Large intestine (tissue), 3 donors: ENCODE measurements at regions not wholly inside any gene's neighbourhood (a gene's known extent, or its start where the extent isn't known, plus 50 kb on each side); places are given as distances from the start of the nearest gene placed in this dataset.

Experiments used
- DNase-seq, 2 donors: peaks; one replicate each; pipeline versions ENCODE4 v3.0.0 to v3.0.0-alpha.2; 2013
- H3K27ac ChIP-seq: one replicate; pipeline ENCODE4 v1.5.1; 2013; ENCODE audit warnings: low read length
- H3K27me3 ChIP-seq: 2 replicates; pipeline ENCODE4 v1.6.1; 2013; ENCODE audit warnings: low read length; ENCODE audit not compliant: control insufficient read depth, insufficient read depth
- H3K36me3 ChIP-seq: 2 replicates; pipeline ENCODE4 v1.6.1; 2013; ENCODE audit warnings: low read length; ENCODE audit not compliant: control insufficient read depth, insufficient read depth
- H3K4me1 ChIP-seq: one replicate; pipeline ENCODE4 v1.6.1; 2013; ENCODE audit warnings: low read length; ENCODE audit not compliant: control insufficient read depth, insufficient read depth
- H3K4me3 ChIP-seq: one replicate; pipeline ENCODE4 v1.5.1; 2013; ENCODE audit warnings: low read length
- H3K9me3 ChIP-seq: one replicate; pipeline ENCODE4 v1.6.1; 2013; ENCODE audit warnings: mild to moderate bottlenecking, low read depth, low read length, moderate library complexity; ENCODE audit not compliant: control insufficient read depth
- WGBS: methylation state at CpG from one replicate; pipeline ENCODE4 v1.1.5; 2013; ENCODE audit warnings: low lambda C conversion rate; ENCODE audit not compliant: insufficient coverage; 5-methylcytosine and 5-hydroxymethylcytosine counted together

DNA sequence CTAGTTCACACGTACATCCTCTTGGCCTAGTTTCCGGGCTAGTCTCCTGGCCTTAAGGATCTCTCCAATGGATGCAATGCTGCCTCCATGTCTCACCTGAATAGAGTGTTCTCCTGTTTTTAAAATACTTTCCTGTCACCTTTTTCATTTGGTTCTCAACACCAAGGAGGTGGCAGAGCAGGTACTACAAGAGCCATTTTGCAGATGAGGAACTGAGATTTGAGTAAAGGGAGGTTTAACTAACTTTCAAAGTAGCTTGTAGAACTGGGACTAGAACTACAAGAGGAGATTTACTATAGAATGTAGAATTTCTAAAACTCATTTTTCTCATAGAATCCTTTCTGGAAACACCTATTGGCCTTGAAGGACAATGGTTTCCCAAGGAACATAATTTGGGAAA, 97.6 kb upstream of the AP1S2 start:
- H3K27ac ChIP-seq: no peak overlapping the region
- no peak overlapping the region for H3K4me3 ChIP-seq
- no peaks in the 10 kb centered on the region for H3K9me3 ChIP-seq
- H3K27me3 ChIP-seq: no peaks in the 10 kb centered on the region
- DNase-seq: no peak
- no CpG with 5 or more reads among the region's 2 CpGs for WGBS
- H3K36me3 ChIP-seq: no peaks in the 10 kb centered on the region
- H3K4me1 ChIP-seq: no peaks in the 10 kb centered on the region

DNA sequence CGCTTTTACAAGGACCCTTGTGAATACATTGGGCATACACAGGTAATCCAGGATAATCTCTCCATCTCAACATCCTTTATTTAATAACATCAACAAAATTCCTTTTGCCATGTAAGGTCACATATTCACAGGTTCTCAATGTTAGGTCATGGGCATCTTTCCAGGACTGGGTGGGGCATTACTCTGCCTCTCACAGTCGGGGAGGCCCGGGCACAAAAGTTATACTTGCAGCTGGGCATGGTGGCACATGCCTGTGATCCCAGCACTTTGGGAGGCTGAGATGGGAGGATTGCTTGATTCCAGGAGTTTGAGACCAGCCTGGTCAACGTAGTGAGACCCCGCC, 93.7 kb upstream of the AP1S2 start:
- H3K27ac ChIP-seq: no peak overlapping the region
- H3K27me3 ChIP-seq: no peaks in the 10 kb centered on the region
- no peaks in the 10 kb centered on the region for H3K36me3 ChIP-seq
- WGBS: no CpG with 5 or more reads among the region's 5 CpGs
- no peak for DNase-seq
- H3K4me3 ChIP-seq: no peak overlapping the region
- no peaks in the 10 kb centered on the region for H3K4me1 ChIP-seq
- no peaks in the 10 kb centered on the region for H3K9me3 ChIP-seq

DNA sequence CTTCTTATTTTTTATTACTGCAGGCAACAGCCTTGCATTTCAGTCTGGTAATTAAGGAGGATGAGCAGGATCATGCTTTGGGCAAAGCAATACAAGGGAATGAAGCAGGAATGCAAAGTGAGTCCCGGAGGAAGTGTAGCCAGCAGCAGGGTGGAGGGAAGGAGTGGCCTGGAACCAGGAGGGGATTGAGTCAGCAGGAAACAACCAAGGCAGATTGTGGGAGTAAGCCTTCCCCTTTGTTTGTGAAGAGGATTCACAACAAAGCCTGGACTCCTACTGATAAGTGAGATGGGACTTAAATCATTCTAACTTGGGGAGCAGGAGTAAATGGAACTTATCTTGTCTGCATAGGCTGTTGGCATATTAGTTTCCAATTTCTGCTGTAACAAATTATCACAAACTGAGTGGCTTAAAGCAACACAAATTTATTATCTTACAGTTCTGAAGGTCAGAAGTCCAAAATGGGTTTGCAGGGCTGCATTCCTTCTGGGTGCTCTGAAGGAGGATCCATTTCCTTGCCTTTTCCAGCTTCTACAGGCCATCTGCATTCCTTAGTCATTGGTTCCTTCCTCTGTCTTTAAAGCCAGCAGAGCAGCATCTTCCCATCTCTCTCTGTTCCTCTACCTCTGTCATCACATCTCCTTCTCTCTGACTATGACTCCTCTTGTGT, 93.2 kb upstream of the AP1S2 start:
- no peaks in the 10 kb centered on the region for H3K9me3 ChIP-seq
- peak in 1 of 2 donors; percentile 1 for DNase-seq
- no peaks in the 10 kb centered on the region for H3K36me3 ChIP-seq
- no peak overlapping the region for H3K27ac ChIP-seq
- H3K4me3 ChIP-seq: no peak overlapping the region
- no peaks in the 10 kb centered on the region for H3K27me3 ChIP-seq
- no peaks in the 10 kb centered on the region for H3K4me1 ChIP-seq
- no CpG with 5 or more reads among the region's 1 CpG for WGBS

DNA sequence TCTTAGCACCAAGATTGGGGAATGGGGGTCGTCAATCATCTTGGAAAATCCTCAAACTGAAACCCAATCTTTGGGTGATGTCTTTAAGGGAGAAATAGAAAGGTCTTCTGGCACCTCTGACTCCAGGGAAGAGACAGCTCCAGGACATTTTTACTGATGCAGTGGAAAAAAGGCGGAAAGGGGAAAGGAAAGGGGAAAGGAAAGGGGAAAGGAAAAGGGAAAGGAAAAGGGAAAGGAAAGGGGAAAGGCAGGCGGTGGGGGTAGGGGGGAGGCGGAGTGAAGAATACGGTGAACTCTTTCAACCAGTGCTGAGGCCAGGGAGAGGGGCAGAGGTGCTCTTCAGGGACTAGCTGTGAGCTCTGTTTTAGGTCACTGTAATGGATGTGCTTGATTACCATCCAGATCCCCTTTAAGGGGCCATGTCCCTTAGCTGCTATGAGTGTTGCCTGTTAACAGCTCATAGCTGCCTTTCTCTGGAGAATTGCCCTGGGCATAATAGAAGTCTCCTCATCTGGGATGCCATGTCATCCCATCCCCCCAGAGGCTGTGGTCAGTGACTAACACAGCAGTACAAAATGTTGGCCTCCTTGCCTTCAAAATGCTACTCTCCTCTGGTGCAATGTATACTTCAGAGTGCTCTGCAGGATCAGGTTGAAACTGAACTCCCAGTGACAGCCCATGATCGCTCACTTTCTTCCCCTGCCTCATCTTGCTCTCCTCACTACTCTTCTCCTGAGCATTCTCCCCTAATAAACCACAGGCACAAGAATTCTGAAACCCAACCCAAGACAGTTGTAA, 92.4 kb upstream of the AP1S2 start:
- Histone ChIP-seq H3K27ac (no peak overlapping the region), H3K27me3 (no peaks in the 10 kb centered on the region), H3K9me3 (no peaks in the 10 kb centered on the region), H3K4me3 (no peak overlapping the region), H3K36me3 (no peaks in the 10 kb centered on the region), H3K4me1 (no peaks in the 10 kb centered on the region)
- no peak for DNase-seq
- 100% methylated on average over 1 of the region's 6 CpGs for WGBS

DNA sequence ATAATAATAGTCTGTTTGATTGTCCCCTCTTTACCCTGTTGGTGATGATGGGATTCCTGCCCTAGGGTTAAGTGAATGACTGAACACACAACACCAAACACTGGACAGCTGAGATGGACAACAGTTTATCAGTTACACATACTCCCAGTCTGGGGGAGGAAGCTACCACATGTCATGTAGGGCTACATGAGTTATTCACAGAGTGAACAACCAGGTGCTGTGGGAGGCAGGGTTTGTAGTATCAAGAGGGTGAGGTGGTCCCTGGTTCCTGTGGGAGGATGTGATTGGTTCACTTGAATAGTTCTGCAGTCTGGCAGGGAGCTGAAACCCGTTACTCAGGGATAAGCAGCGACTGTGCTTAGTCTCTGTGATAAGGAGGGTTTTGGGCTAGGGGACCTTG, 88.8 kb upstream of the AP1S2 start:
- H3K27me3 ChIP-seq: no peaks in the 10 kb centered on the region
- H3K4me3 ChIP-seq: no peak overlapping the region
- no CpG with 5 or more reads among the region's 2 CpGs for WGBS
- H3K4me1 ChIP-seq: no peaks in the 10 kb centered on the region
- no peaks in the 10 kb centered on the region for H3K36me3 ChIP-seq
- DNase-seq: no peak
- no peaks in the 10 kb centered on the region for H3K9me3 ChIP-seq
- no peak overlapping the region for H3K27ac ChIP-seq

DNA sequence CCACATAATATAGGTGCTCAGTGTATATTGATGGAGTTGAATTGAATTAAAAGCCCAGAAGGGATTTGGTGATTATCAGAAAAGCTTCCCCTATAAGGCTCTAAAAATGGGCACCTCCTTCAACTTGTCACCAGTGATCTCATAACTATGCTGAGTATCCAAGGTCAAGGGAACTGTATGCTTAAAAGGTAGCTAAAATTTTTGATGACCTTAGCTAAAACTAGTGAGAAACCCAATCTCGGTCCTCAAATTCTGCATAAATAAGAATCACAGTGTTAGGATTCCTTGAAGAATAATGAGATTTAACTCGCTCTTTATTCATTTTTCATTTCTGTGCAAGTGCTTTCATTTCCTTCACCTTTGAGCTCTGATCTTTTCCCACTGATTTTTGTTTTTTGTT, 87.7 kb upstream of the AP1S2 start:
- Histone ChIP-seq H3K27me3 (no peaks in the 10 kb centered on the region), H3K36me3 (no peaks in the 10 kb centered on the region), H3K4me1 (no peaks in the 10 kb centered on the region), H3K27ac (no peak overlapping the region), H3K4me3 (no peak overlapping the region), H3K9me3 (no peaks in the 10 kb centered on the region)
- WGBS: 83% methylated on average over 1 of the region's 2 CpGs
- DNase-seq: no peak

DNA sequence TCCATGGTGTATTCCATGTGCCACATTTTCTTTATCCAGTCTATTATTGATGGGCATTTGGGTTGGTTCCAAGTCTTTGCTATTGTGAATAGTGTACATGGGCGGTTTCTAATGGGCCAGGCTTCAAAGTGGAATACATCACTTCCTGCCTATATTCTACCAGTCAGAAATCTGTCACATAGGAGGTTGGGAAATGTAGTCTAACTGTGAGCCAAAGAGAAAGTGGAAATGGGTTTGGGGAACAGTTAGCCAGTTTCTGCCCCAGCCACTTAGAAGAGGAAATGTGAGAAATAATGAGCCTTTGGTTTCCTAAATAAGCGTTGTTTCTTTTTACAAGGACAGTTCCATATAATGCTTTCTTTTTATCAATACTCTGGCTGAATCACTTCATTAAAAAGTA, 85.1 kb upstream of the AP1S2 start:
- WGBS: no CpG with 5 or more reads among the region's 2 CpGs
- H3K4me1 ChIP-seq: no peaks in the 10 kb centered on the region
- no peak for DNase-seq
- H3K27me3 ChIP-seq: no peaks in the 10 kb centered on the region
- no peak overlapping the region for H3K27ac ChIP-seq
- no peak overlapping the region for H3K4me3 ChIP-seq
- H3K9me3 ChIP-seq: no peaks in the 10 kb centered on the region
- H3K36me3 ChIP-seq: no peaks in the 10 kb centered on the region

DNA sequence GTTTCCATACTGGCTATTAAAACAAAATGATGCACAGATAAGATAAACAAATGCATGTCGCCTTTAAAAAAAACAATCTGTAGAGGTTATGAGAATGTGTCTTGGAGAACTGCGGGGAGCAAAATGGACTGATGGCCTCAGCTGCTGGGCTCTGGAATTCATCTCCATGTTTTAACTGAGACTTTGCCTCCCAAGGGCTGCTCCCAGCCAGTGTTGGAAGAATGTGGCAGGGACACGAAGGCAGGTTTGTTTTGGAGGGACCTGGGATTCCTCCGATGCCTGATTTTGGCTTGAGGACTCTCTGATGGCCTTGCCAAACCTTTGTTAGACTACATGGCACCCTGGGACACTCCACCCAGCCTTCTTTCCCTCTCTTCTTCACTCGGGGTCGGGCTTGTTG, 83.5 kb upstream of the AP1S2 start:
- no peak for DNase-seq
- H3K36me3 ChIP-seq: no peaks in the 10 kb centered on the region
- no peaks in the 10 kb centered on the region for H3K9me3 ChIP-seq
- no peaks in the 10 kb centered on the region for H3K27me3 ChIP-seq
- no peak overlapping the region for H3K27ac ChIP-seq
- H3K4me3 ChIP-seq: no peak overlapping the region
- no CpG with 5 or more reads among the region's 6 CpGs for WGBS
- no peaks in the 10 kb centered on the region for H3K4me1 ChIP-seq

DNA sequence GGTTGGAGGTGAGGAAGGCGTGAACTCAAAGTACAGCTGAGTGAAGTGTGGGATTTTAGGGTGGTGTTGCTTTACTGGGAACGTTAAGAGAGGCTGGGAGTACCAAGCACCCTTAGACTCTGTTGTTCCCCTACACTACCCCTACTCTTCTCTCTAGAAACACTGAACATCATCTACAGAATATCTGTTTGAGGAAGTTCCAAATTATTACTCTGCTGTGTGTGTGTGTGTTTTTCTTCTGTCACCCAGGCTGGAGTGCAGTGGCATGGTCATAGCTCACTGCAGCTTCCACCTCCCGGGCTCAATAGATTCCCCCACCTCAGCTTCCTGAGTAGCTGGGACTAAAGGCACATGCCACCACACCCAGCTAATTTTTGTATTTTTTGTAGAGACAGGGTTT, 76.7 kb upstream of the AP1S2 start:
- H3K4me1 ChIP-seq: no peaks in the 10 kb centered on the region
- WGBS: no CpG with 5 or more reads among the region's 3 CpGs
- no peaks in the 10 kb centered on the region for H3K27me3 ChIP-seq
- no peaks in the 10 kb centered on the region for H3K36me3 ChIP-seq
- DNase-seq: no peak
- H3K9me3 ChIP-seq: no peaks in the 10 kb centered on the region
- no peak overlapping the region for H3K4me3 ChIP-seq
- H3K27ac ChIP-seq: no peak overlapping the region

DNA sequence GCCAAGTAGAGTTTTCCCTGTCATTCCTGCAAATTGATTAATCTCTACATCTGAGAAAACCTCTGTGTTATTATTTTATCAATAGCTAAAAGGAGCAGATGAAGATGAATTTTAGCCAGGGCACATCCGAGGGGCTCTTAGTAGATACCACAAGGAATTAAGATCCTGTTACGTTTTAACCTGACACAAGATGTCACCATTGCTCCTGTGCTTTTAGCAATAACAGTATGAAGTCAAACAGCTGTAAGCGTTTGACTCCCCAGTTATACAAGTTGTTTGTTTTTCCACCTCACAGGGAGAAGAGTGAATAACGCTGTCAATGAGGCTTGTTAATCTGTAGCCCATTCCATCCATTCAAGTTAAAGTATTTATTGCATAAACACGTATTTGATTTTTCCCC, 76.0 kb upstream of the AP1S2 start:
- H3K27ac ChIP-seq: no peak overlapping the region
- WGBS: no CpG with 5 or more reads among the region's 5 CpGs
- H3K9me3 ChIP-seq: no peaks in the 10 kb centered on the region
- no peaks in the 10 kb centered on the region for H3K36me3 ChIP-seq
- H3K4me3 ChIP-seq: no peak overlapping the region
- H3K27me3 ChIP-seq: no peaks in the 10 kb centered on the region
- no peak for DNase-seq
- no peaks in the 10 kb centered on the region for H3K4me1 ChIP-seq

DNA sequence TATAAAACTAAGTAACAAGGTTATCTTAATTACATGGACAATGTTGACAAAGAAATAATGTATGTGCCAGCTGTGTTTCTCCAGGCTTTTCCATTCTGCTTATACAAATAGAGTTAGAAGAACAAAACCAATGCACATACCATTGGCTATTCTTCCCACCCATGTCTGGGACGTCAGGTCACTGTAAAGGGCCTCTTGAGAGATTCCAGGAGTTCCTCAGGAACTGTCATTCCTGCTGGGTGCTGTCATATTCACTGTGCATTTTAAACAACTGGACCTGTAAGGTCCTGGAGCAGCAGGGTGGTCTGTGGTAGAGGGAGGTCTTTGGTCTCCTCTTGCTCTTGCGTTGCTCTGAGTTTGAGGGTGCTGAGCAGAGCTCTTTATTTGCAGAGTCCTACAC, 74.6 kb upstream of the AP1S2 start:
- Histone ChIP-seq H3K36me3 (no peaks in the 10 kb centered on the region), H3K9me3 (no peaks in the 10 kb centered on the region), H3K27me3 (no peaks in the 10 kb centered on the region), H3K4me3 (no peak overlapping the region), H3K27ac (no peak overlapping the region), H3K4me1 (no peaks in the 10 kb centered on the region)
- DNase-seq: no peak
- WGBS: no CpG with 5 or more reads among the region's 2 CpGs
